Pons (tissue), 1 donor: ENCODE measurements at regions not wholly inside any gene's neighbourhood (a gene's known extent, or its start where the extent isn't known, plus 50 kb on each side); places are given as distances from the start of the nearest gene placed in this dataset.
"Not testable (repeated sequence)": the region's sequence is repeated elsewhere in the genome, so short reads cannot be mapped to it uniquely, and the experiment has no call there.

ENCODE experiments used
- DNase-seq: peaks from one replicate; pipeline ENCODE4 v3.0.0-alpha.2; 2016; ENCODE audit warnings: low spot score

DNA sequence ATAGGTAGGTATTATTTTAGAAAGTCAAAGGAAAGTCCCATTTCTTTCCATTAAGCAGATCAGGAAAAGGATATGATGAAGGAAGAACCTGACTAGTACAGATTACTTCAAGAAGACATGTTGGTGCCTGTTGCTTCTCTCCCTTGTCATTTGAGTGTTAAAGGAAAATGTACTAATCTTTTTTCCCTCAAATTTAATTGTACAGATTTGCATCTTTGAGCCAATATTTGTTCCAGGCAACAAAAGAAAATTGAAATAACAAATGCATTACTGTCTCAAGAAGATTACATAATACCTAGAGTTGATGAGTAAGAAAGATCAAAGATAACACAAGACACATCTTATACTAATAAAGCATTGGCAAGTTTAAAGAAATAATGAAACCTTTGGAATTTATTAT is 566.9 kb upstream of the ZP4 start:
- DNase-seq: no peak

DNA sequence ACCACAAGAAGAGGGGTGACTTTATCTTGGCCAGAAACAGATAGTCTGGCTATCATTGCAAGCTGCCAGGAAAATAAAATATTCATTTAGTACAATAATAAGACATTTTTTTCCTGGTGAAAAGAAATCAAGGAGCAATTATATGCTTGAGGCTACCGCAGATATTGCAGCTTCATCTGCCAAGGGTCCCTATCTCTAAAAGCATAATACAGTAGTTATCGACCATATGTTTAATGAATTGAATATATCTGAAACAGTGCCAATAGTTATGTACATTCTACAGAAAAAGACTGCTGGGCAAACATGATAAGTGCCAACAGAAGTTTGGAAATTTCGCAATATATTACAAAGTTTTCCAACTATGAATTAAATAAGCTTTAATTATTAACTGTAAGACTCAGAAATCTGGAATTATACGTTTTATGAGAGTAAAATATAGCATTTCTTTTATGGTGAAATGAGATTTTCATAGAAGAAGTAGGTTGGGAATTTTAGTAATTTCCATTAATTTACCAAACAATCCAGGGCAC is 561.1 kb upstream of the ZP4 start:
- DNase-seq: no peak

GRCh38 chr1:238450976-238451375 is 560.3 kb upstream of the ZP4 start:
- no peak for DNase-seq

GRCh38 chr1:238443687-238444086 is 553.0 kb upstream of the ZP4 start:
- DNase-seq: no peak

DNA sequence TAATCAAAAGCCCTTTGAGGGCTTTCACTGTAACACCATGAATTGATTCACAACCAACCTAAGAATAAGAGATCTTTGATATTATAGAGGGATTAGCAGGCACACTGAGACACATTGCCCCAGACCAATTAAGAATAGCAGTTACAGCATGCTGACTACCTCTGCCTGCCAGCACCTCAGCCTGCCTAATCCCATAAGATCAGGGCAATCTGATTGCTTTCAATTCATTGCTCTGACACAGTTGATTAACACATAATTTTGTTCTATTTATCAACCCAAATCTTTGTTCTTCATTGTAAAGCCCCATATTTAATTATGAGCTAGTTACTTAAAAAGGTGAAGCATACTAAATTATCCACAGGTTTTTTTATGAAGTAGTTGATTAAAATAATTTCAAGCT is 548.8 kb upstream of the ZP4 start:
- DNase-seq: no peak

- DNase-seq: no peak
Measured at GRCh38 chr1:238438311-238439270, 547.9 kb upstream of the ZP4 start.

GRCh38 chr1:238429703-238430102 is 539.0 kb upstream of the ZP4 start:
- DNase-seq: not testable (repeated sequence)

DNA sequence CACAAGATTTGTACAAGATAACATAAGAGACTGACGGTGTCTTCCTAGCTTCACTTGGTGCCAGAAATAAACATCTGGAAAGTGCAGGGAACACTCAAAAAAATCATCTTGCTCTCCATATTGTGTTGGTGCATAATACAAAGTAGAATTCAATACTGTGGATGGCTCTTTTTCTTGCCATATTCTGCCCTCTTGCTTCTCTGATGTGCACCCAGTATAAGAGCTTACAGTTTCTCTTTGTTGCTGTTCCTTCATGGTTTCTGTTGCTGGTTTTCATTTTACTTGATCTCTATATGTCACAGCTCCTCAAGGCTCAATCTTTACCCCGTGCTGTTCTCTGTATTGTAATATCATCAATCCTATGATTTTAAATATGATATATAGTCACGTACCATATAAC is 528.5 kb upstream of the ZP4 start:
- DNase-seq: peak; percentile 38

- DNase-seq: no peak
Measured at GRCh38 chr1:238409932-238410331, 519.2 kb upstream of the ZP4 start.

GRCh38 chr1:238409191-238409850 is 518.6 kb upstream of the ZP4 start:
- no peak for DNase-seq

DNA sequence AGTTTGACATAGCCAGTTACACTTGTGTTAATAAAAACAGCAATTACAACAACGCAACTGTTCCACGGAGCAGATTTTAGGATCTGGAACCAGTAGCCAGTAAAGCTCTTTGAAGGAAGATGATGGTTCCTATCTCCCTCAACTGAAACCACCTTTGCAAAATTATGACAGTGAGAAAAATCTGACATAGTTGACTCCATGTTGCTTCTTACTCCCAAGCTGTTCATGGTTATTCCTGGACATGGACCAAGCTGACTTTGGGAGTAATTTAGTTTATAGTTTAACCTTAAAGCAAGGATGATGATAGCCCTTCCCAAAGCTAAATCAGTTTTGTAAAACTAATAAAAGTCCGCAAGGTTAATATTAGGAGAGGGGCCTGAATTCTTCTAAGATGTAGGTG is 518.0 kb upstream of the ZP4 start:
- DNase-seq: no peak

- DNase-seq: peak; percentile 93
Measured at GRCh38 chr1:238406098-238406860, 515.6 kb upstream of the ZP4 start.

DNA sequence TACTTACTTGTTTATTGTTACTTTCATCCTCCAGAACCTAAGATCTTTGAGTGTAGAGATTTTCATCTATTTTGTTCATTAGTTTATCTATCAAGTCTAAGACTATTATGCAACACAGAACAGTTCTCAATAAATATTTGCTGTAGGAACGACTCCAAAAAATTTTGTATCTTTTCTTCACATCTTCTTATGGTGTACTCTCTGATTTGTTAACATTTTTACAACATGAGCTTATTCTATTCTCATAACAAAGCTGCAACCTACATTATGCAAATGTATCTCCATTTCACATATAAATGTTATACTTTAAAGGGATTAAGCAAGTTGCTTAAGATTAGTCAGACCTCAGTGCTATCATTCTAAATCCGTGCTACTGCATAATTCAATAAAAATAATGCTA is 514.2 kb upstream of the ZP4 start:
- DNase-seq: peak; percentile 19

GRCh38 chr1:238404481-238404880 is 513.8 kb upstream of the ZP4 start:
- peak; percentile 32 for DNase-seq

- DNase-seq: no peak
Measured at GRCh38 chr1:238401144-238401543, 510.4 kb upstream of the ZP4 start.

DNA sequence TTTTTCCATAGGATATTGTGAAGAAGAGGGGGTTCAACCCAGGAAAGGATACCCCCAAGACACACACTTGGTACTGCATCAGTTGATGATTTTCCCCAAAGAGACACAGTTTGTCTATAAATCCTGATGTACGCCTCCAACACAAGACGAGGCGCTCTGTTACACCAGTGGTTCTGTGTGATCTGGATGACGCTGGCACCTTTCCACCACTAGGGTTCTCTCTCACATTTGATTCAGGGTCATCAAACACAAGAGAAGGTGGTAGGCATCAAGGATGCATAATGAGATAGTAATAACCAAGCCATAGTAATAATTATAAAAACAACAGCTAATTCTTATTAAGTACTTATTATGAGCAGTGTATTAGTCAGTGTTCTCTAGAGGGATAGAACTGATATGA is 508.8 kb upstream of the ZP4 start:
- no peak for DNase-seq

DNA sequence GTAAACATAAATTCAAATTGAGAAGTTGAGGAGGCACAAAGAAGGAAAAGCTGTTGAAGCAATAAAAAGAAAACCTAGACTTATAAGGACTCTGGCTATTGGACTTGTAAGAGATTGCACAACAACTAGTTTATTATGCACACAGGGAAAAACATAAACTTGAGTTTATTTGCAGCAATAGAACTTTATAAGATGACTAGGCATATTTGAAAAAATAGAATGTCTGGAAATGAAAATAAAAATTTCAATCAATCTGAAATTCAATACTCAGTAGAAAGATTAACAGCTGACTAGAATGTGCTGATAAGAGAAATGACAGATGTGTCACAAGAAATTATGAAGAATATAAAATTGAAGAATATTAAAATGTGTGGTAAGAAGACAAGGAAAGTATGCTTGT is 505.4 kb upstream of the ZP4 start:
- DNase-seq: no peak

- DNase-seq: no peak
Measured at GRCh38 chr1:238384381-238384780, 493.7 kb upstream of the ZP4 start.

GRCh38 chr1:238380167-238380566 is 489.4 kb upstream of the ZP4 start:
- DNase-seq: no peak

GRCh38 chr1:238379446-238379845 is 488.7 kb upstream of the ZP4 start:
- DNase-seq: not testable (repeated sequence)

DNA sequence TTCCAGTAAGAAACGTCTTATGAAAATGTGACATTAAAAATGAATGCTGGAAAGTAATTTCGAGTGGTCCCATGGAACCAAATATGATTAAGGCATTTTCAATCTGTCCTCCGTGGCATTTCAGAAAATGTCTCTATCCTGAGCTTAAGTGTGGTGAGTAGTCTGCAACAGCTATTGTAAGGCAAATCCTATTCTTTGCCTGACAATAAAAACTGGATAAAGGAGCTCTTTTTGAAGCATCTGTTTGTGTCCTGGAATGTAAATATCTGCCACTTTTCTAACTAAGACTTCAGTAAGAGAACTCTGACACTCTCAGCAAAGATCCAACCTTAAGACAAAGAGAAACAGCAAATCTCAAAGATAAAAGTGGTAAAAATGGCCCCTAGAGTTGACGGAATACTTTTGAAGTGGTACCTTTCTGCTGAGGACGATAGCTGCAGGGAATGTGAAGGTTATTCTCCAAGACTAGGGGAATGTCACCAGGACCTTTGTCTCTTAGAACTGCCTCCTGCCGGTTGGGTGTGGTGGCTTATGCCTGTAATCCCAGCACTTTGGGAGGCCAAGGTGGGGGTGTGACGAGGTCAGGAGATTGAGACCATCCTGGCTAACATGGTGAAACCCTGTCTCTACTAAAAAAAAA is 486.7 kb upstream of the ZP4 start:
- DNase-seq: no peak

- DNase-seq: no peak
Measured at GRCh38 chr1:238370599-238370998, 479.9 kb upstream of the ZP4 start.
